HCT116 (cell line): ENCODE measurements at regions not wholly inside any gene's neighbourhood (a gene's known extent, or its start where the extent isn't known, plus 50 kb on each side); places are given as distances from the start of the nearest gene placed in this dataset.

Source experiments
- ATAC-seq: fragments of 200-7000 bp; cut with Tn5 transposase; 2 replicates; pipeline ENCODE4 v1.9.1; 2020; ENCODE audit warnings: mild to moderate bottlenecking, moderate library complexity
- BruUV-seq: library from RNA; stranded (reverse); fragments of 400-500 nt; replicated peaks from 2 replicates; lab custom pipeline; 2021; lab: Mats Ljungman, UMichigan
- CTCF ChIA-PET: fragments of 300-600 bp; sonication (Branson Sonifier 250); formaldehyde crosslinking; loops from one replicate; lab custom pipeline; 2021; ENCODE audit warnings: antibody characterized with exemption; lab: Charles Lee
- POLR2A ChIA-PET: fragments of 300-600, 350-600 bp; sonication (Branson Sonifier 250); formaldehyde crosslinking; loops from one replicate; lab custom pipeline; 2021; ENCODE audit warnings: antibody characterized with exemption; lab: Charles Lee
- RAD21 ChIA-PET, 2 experiments: fragments of 300-600 bp; sonication (Branson Sonifier 250); formaldehyde crosslinking; loops; one replicate each; lab custom pipeline; 2023; ENCODE audit warnings: low total read pairs in 2 of 2; ENCODE audit not compliant: uncharacterized antibody in 2 of 2, unreplicated experiment in 2 of 2, low non-redundant PET in 1 of 2; lab: Charles Lee
- DNase-seq: peaks from one replicate; pipeline ENCODE4 v3.0.0-alpha.2; 2010; ENCODE audit warnings: low read depth, low spot score
- H2AFZ ChIP-seq: fragments of 200-600 bp; shearing (Covaris generic), sonication (generic); 2 replicates; pipeline ENCODE4 v1.6.1; 2017; ENCODE audit warnings: low read depth, mixed run types, mixed read lengths, antibody characterized with exemption, low read length; ENCODE audit not compliant: poor library complexity, severe bottlenecking
- H3K27ac ChIP-seq: 2 replicates; pipeline ENCODE4 v1.5.1; 2012; ENCODE audit warnings: low read depth, low read length
- H3K27me3 ChIP-seq: fragments of 200-600 bp; sonication (generic); 2 replicates; pipeline ENCODE4 v1.6.1; 2016; ENCODE audit warnings: mixed run types, low read length, mixed read lengths; ENCODE audit not compliant: insufficient read depth
- H3K36me3 ChIP-seq, 2 experiments: fragments of 200-500 bp in 1 of 2; fragments of 200-600 bp in 1 of 2; sonication (Bioruptor generic) in 1 of 2; sonication (generic) in 1 of 2; 2 replicates each; pipeline versions ENCODE4 v1.5.1 to v1.6.1; 2014 to 2016; ENCODE audit warnings: low read length in 2 of 2, inconsistent platforms in 1 of 2, mixed read lengths in 1 of 2, mixed run types in 1 of 2; ENCODE audit not compliant: insufficient read depth in 2 of 2, control insufficient read depth in 1 of 2
- H3K4me1 ChIP-seq, 2 experiments: fragments of 200-600 bp in 1 of 2; sonication (generic) in 1 of 2; 2 replicates each; pipeline versions ENCODE4 v1.5.1 to v1.6.1; 2012 to 2017; ENCODE audit warnings: low read length in 2 of 2, inconsistent platforms in 1 of 2, mild to moderate bottlenecking in 1 of 2, mixed read lengths in 1 of 2, mixed run types in 1 of 2, moderate library complexity in 1 of 2; ENCODE audit not compliant: insufficient read depth in 2 of 2, control insufficient read depth in 1 of 2
- H3K4me2 ChIP-seq: fragments of 200-600 bp; sonication (generic); 2 replicates; pipeline ENCODE4 v1.6.1; 2017; ENCODE audit warnings: mixed run types, low read length, mixed read lengths
- H3K4me3 ChIP-seq, 2 experiments: fragments of 200-600 bp in 1 of 2; sonication (generic) in 1 of 2; replicated peaks in 1 of 2; 2 replicates each; pipeline ENCODE4 v1.5.1; 2011 to 2016; ENCODE audit warnings: low read length in 2 of 2, control low read depth in 1 of 2, low read depth in 1 of 2, mild to moderate bottlenecking in 1 of 2, mixed read lengths in 1 of 2, mixed run types in 1 of 2
- H3K79me2 ChIP-seq: fragments of 200-600 bp; sonication (generic); 2 replicates; pipeline ENCODE4 v1.6.1; 2017; ENCODE audit warnings: mild to moderate bottlenecking, mixed run types, low read length, moderate library complexity, mixed read lengths; ENCODE audit not compliant: insufficient read depth
- H3K9ac ChIP-seq: fragments of 200-600 bp; sonication (generic); 2 replicates; pipeline ENCODE4 v1.6.1; 2016; ENCODE audit warnings: low read length, mixed read lengths
- H3K9me2 ChIP-seq: fragments of 200-600 bp; sonication (generic), shearing (Covaris generic); 2 replicates; pipeline ENCODE4 v1.6.1; 2017; ENCODE audit warnings: mixed run types, mild to moderate bottlenecking, moderate library complexity; ENCODE audit not compliant: insufficient read depth
- H3K9me3 ChIP-seq, 2 experiments: fragments of 200-500 bp in 1 of 2; fragments of 200-600 bp in 1 of 2; sonication (Bioruptor generic) in 1 of 2; sonication (generic) in 1 of 2; 2 replicates each; pipeline ENCODE4 v1.6.1; 2014 to 2017; ENCODE audit warnings: low read length in 2 of 2, mixed read lengths in 2 of 2, inconsistent platforms in 1 of 2, low read depth in 1 of 2, mild to moderate bottlenecking in 1 of 2, mixed run types in 1 of 2, moderate library complexity in 1 of 2; ENCODE audit not compliant: control insufficient read depth in 1 of 2, insufficient read depth in 1 of 2
- H4K20me1 ChIP-seq: fragments of 200-600 bp; sonication (generic), shearing (Covaris generic); 2 replicates; pipeline ENCODE4 v1.6.1; 2017; ENCODE audit warnings: mixed run types, mild to moderate bottlenecking, moderate library complexity; ENCODE audit not compliant: insufficient read depth
- CTCF ChIP-seq, 3 experiments: fragments of 200-600 bp in 1 of 3; sonication (generic) in 1 of 3; IDR thresholded peaks in 2 of 3; conservative IDR thresholded peaks in 1 of 3; 2 replicates each; pipeline ENCODE4 v1.5.1; 2012 to 2017; ENCODE audit warnings: low read depth in 2 of 3, low read length in 2 of 3, antibody characterized with exemption in 1 of 3, borderline replicate concordance in 1 of 3, control low read depth in 1 of 3, mild to moderate bottlenecking in 1 of 3, mixed read lengths in 1 of 3, mixed run types in 1 of 3, moderate library complexity in 1 of 3; ENCODE audit not compliant: insufficient read depth in 1 of 3
- EZH2phosphoT487 ChIP-seq: fragments of 200-600 bp; IDR thresholded peaks from 2 replicates; pipeline ENCODE4 v1.6.1; 2018; ENCODE audit warnings: antibody characterized with exemption, borderline replicate concordance
- FOSL1 ChIP-seq: IDR thresholded peaks from 2 replicates; pipeline ENCODE4 v1.6.1; 2012; ENCODE audit warnings: low read depth
- JUND ChIP-seq: IDR thresholded peaks from 2 replicates; pipeline ENCODE4 v1.6.1; 2012
- MAX ChIP-seq: IDR thresholded peaks from 2 replicates; pipeline ENCODE4 v1.6.1; 2012
- POLR2AphosphoS5 ChIP-seq: IDR thresholded peaks from 2 replicates; pipeline ENCODE4 v1.6.1; 2011; ENCODE audit warnings: mild to moderate bottlenecking, low read depth, low read length, moderate library complexity
- SIN3A ChIP-seq: IDR thresholded peaks from 2 replicates; pipeline ENCODE4 v1.6.1; 2012; ENCODE audit warnings: low read depth
- TCF7L2 ChIP-seq: IDR thresholded peaks from 2 replicates; pipeline ENCODE4 v1.7.0; 2011; ENCODE audit warnings: borderline replicate concordance, inconsistent platforms; ENCODE audit not compliant: insufficient read depth, insufficient read length; ENCODE audit errors: extremely low read depth
- ZFX ChIP-seq: fragments of 450-650 bp; IDR thresholded peaks from 2 replicates; pipeline ENCODE4 v1.6.1; 2017
- intact Hi-C: fragments of 100-400 bp; cut with micrococcal nuclease; formaldehyde crosslinking; loops from 2 replicates; pipeline ENCODE4 v1.10.0; 2022
- TF ChIP-seq, protein P1 (sequence below): IDR thresholded peaks from 2 replicates; pipeline ENCODE4 v1.6.1; 2012; ENCODE audit warnings: low read depth

DNA sequence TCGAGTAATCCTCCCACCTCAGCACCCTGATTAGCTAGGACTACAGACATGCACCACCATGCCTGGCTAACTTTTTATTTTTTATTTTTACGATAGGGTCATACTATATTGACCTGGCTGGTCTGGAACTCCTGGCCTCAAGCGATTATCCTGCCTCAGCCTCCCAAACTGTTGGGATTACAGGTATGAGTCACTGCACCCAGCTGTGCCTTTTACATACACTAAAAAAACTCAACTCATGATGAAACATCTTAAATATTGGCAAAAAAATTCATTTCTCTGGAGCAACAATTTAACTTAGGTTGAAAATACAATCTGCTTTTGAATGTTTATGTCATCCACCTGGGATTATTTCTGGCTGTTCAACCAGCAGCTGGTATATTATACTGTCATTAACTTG, 598.3 kb upstream of the ZP4 start:
- intact Hi-C loops, result no loop called here
- Histone ChIP-seq H3K4me2 (no peak overlapping the region), H3K79me2 (no peaks in the 10 kb centered on the region), H2AFZ (no peak overlapping the region), H3K4me1 (no peaks in the 10 kb centered on the region), H3K9me2 (no peaks in the 10 kb centered on the region), H3K9ac (no peak overlapping the region), H3K4me3 (no peak overlapping the region), H3K9me3 (peaks cover 4 to 13% of the 10 kb centered on the region in 2 experiments; a peak in 3 of 4 replicates), H3K36me3 (no peaks in the 10 kb centered on the region), H3K27ac (no peak overlapping the region), H3K27me3 (no peaks in the 10 kb centered on the region), H4K20me1 (no peaks in the 10 kb centered on the region)
- POLR2A ChIA-PET, result no interaction called here
- ATAC-seq (no peak), DNase-seq (no peak)
- CTCF ChIA-PET, result no interaction called here
- RAD21 ChIA-PET, result no interaction called here
- no TSS peak for BruUV-seq
- TF ChIP-seq MAX (no peak), SIN3A (no peak), FOSL1 (no peak), JUND (no peak), TCF7L2 (no peak), EZH2phosphoT487 (no peak), POLR2AphosphoS5 (no peak), CTCF (IDR thresholded peaks at IDR 0.05 in 2 of 3, conservative IDR thresholded peaks at IDR 0.05 in 1 of 3; ENCODE audit: borderline replicate concordance in 1 of 3, insufficient read depth in 1 of 3, low read depth in 2 of 3, low read length in 2 of 3) (no peak), ZFX (no peak)
- TF ChIP-seq, protein P1, sequence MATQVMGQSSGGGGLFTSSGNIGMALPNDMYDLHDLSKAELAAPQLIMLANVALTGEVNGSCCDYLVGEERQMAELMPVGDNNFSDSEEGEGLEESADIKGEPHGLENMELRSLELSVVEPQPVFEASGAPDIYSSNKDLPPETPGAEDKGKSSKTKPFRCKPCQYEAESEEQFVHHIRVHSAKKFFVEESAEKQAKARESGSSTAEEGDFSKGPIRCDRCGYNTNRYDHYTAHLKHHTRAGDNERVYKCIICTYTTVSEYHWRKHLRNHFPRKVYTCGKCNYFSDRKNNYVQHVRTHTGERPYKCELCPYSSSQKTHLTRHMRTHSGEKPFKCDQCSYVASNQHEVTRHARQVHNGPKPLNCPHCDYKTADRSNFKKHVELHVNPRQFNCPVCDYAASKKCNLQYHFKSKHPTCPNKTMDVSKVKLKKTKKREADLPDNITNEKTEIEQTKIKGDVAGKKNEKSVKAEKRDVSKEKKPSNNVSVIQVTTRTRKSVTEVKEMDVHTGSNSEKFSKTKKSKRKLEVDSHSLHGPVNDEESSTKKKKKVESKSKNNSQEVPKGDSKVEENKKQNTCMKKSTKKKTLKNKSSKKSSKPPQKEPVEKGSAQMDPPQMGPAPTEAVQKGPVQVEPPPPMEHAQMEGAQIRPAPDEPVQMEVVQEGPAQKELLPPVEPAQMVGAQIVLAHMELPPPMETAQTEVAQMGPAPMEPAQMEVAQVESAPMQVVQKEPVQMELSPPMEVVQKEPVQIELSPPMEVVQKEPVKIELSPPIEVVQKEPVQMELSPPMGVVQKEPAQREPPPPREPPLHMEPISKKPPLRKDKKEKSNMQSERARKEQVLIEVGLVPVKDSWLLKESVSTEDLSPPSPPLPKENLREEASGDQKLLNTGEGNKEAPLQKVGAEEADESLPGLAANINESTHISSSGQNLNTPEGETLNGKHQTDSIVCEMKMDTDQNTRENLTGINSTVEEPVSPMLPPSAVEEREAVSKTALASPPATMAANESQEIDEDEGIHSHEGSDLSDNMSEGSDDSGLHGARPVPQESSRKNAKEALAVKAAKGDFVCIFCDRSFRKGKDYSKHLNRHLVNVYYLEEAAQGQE, result no peak
